Immature natural killer cell (primary cell): ENCODE measurements at regions not wholly inside any gene's neighbourhood (a gene's known extent, or its start where the extent isn't known, plus 50 kb on each side); places are given as distances from the start of the nearest gene placed in this dataset.

Experiments
- DNase-seq, 3 donors: peaks; one replicate each; pipeline ENCODE4 v3.0.0; 2022; ENCODE audit warnings: mixed read lengths in 1 of 3
- H3K27ac Mint-ChIP-seq, 6 donors: one replicate each; pipeline ENCODE4 v1.8.0; 2020; ENCODE audit warnings: mixed read lengths in 6 of 6, mild to moderate bottlenecking in 5 of 6, inconsistent platforms in 4 of 6, moderate library complexity in 3 of 6
- H3K27me3 Mint-ChIP-seq, 3 donors: one replicate each; pipeline ENCODE4 v1.8.0; 2020 to 2021; ENCODE audit warnings: low read depth in 3 of 3, mild to moderate bottlenecking in 3 of 3, mixed read lengths in 3 of 3, moderate library complexity in 3 of 3, inconsistent platforms in 1 of 3
- H3K36me3 Mint-ChIP-seq, 3 donors: one replicate each; pipeline ENCODE4 v1.8.0; 2020; ENCODE audit warnings: mixed read lengths in 3 of 3, inconsistent platforms in 2 of 3, mild to moderate bottlenecking in 2 of 3
- H3K4me1 Mint-ChIP-seq, 2 donors: one replicate each; pipeline ENCODE4 v1.8.0; 2020; ENCODE audit warnings: inconsistent platforms in 2 of 2, mild to moderate bottlenecking in 2 of 2, mixed read lengths in 2 of 2, moderate library complexity in 1 of 2
- H3K4me3 Mint-ChIP-seq, 5 donors: one replicate each; pipeline ENCODE4 v1.8.0; 2020; ENCODE audit warnings: mild to moderate bottlenecking in 5 of 5, mixed read lengths in 5 of 5, inconsistent platforms in 3 of 5, moderate library complexity in 3 of 5
- H3K9me3 Mint-ChIP-seq, 6 donors: one replicate each; pipeline ENCODE4 v1.8.0; 2020; ENCODE audit warnings: mild to moderate bottlenecking in 6 of 6, mixed read lengths in 6 of 6, inconsistent platforms in 4 of 6, moderate library complexity in 3 of 6

DNA sequence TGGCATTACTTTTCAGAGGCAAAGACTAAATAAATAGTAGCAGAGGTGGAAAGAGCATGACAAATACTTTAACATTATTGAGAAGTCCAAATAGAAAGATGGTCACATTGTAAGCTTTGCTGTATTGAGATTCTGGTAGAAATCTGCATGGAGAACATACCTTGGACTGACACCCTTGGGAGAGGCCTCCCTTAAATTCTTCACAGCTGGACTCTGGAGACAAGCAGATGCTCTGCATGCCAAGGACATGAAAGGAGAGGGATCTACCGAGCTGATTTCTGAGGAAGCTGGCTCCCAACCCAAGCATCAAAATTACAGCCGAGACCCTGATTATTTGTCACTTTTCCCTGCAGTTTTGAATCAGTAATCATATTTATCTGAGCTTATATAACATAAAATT, 212.5 kb upstream of the COL8A1 start:
- no peak for DNase-seq
- Mint-ChIP-seq H3K4me3 (no peak overlapping the region), H3K9me3 (peaks cover 0 to 11% (median under 1%) of the 10 kb centered on the region in 6 donors), H3K36me3 (no peaks in the 10 kb centered on the region), H3K27ac (no peak overlapping the region), H3K4me1 (no peaks in the 10 kb centered on the region), H3K27me3 (no peaks in the 10 kb centered on the region)

DNA sequence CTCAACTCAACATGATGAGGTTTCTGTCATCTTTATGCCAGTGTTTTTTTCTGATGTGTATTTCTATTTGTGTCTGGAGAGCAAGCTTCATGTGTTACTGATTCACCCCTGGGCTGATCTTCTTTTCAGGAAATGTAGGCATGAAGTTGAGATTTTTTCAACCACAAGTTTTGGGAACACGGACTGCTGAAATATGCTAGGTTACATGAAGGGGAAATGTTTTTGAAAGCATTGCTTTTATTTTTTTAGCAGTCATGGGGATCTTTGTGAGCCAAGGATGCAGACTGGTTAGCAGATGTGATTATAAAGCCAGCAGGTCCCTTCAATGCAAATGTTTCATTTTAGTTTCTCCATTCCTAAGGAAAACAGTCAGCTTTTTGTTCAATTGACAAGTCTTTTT, 219.3 kb upstream of the COL8A1 start:
- Mint-ChIP-seq H3K4me1 (no peaks in the 10 kb centered on the region), H3K36me3 (no peaks in the 10 kb centered on the region), H3K27me3 (no peaks in the 10 kb centered on the region), H3K9me3 (peaks cover 0 to 14% (median 7%) of the 10 kb centered on the region in 6 donors), H3K27ac (no peak overlapping the region), H3K4me3 (no peak overlapping the region)
- no peak for DNase-seq

DNA sequence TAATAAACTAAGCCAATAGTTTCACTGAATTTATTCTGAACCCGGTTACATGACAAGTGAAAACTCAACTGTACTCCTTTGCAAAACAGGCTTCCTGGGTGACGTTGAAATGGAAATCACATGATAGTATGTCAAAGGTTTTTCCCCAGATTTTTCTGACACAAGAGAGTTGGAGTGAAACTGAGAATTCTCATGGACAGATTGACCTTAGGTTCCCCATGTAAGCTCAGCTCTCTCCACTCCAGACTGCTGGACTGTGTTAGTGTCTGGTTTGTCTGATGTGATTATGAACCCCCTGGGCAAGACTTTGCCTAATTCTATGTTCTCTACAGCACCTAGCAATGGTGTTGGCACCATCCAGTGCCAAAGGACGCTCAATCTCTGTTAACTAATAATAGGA, 219.7 kb upstream of the COL8A1 start:
- Mint-ChIP-seq H3K36me3 (no peaks in the 10 kb centered on the region), H3K4me1 (no peaks in the 10 kb centered on the region), H3K4me3 (no peak overlapping the region), H3K27me3 (no peaks in the 10 kb centered on the region), H3K27ac (no peak overlapping the region), H3K9me3 (peaks cover 0 to 14% (median 6%) of the 10 kb centered on the region in 6 donors)
- DNase-seq = no peak

DNA sequence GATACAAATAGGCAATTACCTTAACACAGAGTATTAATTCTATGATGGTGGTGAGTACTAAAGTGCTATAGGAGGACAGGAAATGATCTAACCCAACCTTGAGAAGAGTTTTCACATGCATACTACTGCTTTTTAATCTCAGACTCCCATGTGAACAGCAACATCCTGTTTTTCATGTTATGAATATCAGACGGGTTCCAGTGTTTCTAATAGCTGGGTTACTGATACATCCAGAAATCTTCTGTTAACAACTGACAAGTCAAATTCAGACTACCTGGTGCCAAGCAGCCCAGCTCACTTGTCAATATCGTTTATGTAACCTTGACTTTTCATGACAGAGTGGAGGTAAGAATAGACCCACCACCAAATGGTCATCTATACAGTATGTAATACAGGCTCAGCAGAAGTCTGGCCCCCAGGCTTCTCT, 220.2 kb upstream of the COL8A1 start:
- Mint-ChIP-seq H3K27ac (no peak overlapping the region), H3K4me3 (no peak overlapping the region), H3K36me3 (no peaks in the 10 kb centered on the region)

DNA sequence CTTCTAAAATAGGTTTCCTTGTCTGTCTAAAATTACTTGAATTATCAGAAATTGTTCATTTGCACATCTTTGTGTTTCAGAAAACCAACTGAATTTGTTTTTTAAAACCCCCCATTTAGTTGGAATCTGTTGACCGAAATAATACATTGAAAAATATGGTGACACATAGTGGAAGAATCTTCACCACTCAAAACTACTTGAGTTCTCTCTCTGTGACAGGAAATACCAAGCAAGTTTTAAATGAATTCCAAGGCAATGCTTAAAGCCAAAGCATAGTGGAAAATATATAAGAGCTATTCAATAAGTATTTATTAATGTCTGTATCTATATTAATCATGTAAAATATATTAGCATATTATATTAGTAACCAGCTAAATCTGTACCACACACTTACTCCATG, 224.9 kb upstream of the COL8A1 start:
- Mint-ChIP-seq H3K4me1 (no peaks in the 10 kb centered on the region), H3K4me3 (no peak overlapping the region), H3K27ac (no peak overlapping the region), H3K9me3 (peaks cover 0 to 22% (median 8%) of the 10 kb centered on the region in 6 donors), H3K27me3 (no peaks in the 10 kb centered on the region), H3K36me3 (no peaks in the 10 kb centered on the region)
- DNase-seq = no peak

More for the DNA sequence above, 220.2 kb upstream of the COL8A1 start:
- Mint-ChIP-seq H3K27me3 (no peaks in the 10 kb centered on the region), H3K4me1 (no peaks in the 10 kb centered on the region), H3K9me3 (peaks cover 0 to 14% (median 6%) of the 10 kb centered on the region in 6 donors)
- DNase-seq = no peak

DNA sequence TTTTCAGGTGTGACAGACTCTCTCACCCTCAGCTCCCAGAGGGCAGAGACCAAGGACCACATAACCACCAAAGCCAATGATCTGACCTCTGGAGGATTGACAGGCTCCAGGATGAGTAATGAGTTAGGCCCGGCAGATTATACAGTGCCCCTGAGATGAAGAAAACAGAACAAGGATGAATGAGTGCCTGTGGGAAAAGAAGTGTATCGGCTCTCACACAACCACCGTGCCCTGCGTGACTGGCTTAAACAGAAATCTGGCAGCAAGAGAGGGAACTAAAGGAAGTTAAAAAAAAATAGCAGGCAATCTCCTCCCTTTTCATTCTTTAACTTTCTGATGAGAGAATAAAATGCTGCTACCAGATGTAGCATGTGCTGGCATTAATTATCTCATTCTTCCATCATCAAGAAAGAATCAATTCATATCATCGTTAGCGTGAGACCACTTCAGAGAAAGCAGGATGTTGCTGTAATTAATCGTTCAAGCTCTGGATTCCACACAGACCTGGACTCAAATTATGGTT, 227.5 kb upstream of the COL8A1 start:
- H3K9me3 Mint-ChIP-seq = peaks cover 0 to 34% (median 10%) of the 10 kb centered on the region in 6 donors
- H3K4me1 Mint-ChIP-seq = no peaks in the 10 kb centered on the region
- no peaks in the 10 kb centered on the region for H3K27me3 Mint-ChIP-seq
- no peak for DNase-seq
- H3K4me3 Mint-ChIP-seq = no peak overlapping the region
- H3K27ac Mint-ChIP-seq = no peak overlapping the region
- no peaks in the 10 kb centered on the region for H3K36me3 Mint-ChIP-seq

DNA sequence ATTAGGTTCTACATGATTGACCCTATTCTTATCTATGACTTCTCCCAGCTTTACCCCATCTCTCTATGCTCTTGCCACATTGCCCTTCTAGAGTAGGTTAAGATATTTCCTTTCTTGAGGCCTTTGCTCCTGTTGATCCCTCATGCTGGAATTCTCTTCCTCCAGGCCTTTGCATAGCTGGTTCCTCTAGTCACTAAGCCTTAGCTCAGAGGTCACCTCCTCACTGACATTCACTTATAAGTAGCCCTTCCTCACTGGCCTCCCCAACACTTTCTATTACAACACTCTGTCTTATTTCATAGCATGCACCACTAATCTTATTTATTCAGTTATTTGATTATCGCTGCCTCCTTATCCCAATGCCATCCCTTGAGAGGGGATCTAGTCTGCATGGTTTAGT, 228.4 kb upstream of the COL8A1 start:
- Mint-ChIP-seq H3K4me3 (no peak overlapping the region), H3K36me3 (no peaks in the 10 kb centered on the region), H3K27ac (no peak overlapping the region), H3K4me1 (no peaks in the 10 kb centered on the region), H3K27me3 (no peaks in the 10 kb centered on the region), H3K9me3 (peaks cover 0 to 35% (median 10%) of the 10 kb centered on the region in 6 donors)
- DNase-seq = no peak

DNA sequence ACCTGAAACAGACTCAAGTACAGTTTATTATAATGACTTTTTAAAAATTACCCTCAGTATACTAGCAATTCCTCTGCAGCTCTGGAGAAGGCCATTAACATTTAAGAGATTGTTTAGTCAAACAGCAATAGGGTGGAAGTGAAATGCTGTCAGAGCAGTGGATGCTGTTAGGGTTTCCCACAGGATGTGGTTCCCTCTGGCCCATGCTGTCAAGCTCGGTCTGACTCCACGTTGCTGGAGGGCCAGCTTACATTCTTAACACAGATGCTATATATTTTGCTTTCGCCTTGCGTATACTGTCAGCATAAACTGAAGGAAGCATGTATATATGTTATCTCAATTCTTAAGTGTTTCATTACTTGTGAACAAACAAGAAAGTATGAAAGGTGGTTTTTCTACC, 231.1 kb upstream of the COL8A1 start:
- Mint-ChIP-seq H3K27me3 (peaks cover 0 to 3% (median 0%) of the 10 kb centered on the region in 3 donors), H3K36me3 (no peaks in the 10 kb centered on the region), H3K4me3 (no peak overlapping the region), H3K9me3 (peaks cover 0 to 49% (median 11%) of the 10 kb centered on the region in 6 donors), H3K4me1 (no peaks in the 10 kb centered on the region), H3K27ac (no peak overlapping the region)
- no peak for DNase-seq

DNA sequence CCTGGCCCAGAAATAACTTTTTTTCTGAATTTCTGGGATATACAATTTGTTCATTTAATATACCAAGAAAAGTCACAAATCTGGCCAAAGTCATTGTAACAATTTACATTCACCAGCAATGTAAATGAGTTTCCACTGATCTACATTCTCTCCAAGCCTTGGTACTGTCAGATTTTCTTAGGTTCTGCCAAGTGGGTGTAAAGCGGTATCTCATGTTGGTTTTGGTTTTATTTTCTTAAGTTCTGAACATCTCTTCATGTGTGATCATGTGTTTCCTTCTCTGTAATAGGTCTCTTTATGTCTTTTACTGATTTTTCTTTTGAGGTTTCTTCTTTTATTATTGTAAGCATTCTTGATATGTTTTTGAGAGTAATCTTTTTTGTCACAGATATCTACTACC, 235.6 kb upstream of the COL8A1 start:
- Mint-ChIP-seq H3K4me3 (no peak overlapping the region), H3K27me3 (peaks cover 0 to 5% (median 0%) of the 10 kb centered on the region in 3 donors), H3K4me1 (no peaks in the 10 kb centered on the region), H3K36me3 (no peaks in the 10 kb centered on the region), H3K9me3 (peaks cover 7 to 45% (median 15%) of the 10 kb centered on the region in 6 donors), H3K27ac (no peak overlapping the region)
- DNase-seq = no peak

DNA sequence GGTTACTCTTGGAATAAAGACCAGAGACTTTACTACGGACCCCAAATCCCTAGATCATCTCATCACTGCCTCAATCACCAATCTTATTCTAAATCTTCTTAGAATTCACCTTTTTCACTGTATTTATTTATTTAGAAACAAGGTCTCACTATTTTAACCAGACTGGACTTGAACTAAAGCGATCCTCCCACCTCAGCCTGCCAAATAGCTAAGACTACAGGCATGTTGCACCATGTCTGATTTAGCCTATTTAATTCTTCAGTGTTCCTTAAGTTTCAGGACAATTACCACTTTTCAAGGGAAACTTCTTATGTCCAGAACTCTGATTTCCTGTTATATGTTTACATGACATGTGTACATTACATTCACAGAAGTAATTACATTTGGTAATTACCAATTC, 238.0 kb upstream of the COL8A1 start:
- H3K4me1 Mint-ChIP-seq = no peaks in the 10 kb centered on the region
- H3K4me3 Mint-ChIP-seq = no peak overlapping the region
- H3K27ac Mint-ChIP-seq = no peak overlapping the region
- peaks cover 7 to 42% (median 17%) of the 10 kb centered on the region in 6 donors for H3K9me3 Mint-ChIP-seq
- DNase-seq = no peak
- no peaks in the 10 kb centered on the region for H3K36me3 Mint-ChIP-seq
- peaks cover 0 to 5% (median 0%) of the 10 kb centered on the region in 3 donors for H3K27me3 Mint-ChIP-seq

DNA sequence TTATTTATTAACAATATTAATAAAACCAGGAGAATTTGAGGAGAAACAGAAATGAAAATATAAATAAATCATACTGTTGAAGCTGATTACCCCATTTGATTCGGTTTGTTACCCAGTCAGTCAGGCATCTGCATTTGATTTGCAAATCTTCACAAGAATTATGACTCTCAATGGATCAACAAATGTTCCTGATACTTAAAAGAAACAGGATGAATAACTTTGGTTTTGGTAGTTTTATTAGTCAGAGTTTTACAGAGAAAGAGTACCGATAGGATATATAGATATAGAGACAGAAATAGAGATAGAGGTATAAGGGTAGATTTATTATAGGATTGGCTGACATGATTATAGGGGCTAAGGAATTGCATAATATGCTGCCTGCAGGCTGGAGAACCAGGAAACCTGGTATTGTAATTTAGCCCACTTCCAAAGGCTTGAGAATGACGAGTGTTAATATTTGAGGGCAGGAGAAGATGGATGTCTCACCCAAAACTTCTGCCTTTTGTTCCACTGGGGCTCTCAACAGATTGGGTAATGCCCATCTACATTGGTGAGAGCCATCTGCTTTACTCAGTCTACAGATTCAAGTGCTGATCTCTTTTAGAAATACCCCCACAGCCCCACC, 241.6 kb upstream of the COL8A1 start:
- Mint-ChIP-seq H3K27ac (no peak overlapping the region), H3K27me3 (peaks cover 0 to 2% (median 0%) of the 10 kb centered on the region in 3 donors), H3K36me3 (no peaks in the 10 kb centered on the region), H3K9me3 (peaks cover 9 to 41% (median 20%) of the 10 kb centered on the region in 6 donors), H3K4me3 (no peak overlapping the region), H3K4me1 (no peaks in the 10 kb centered on the region)
- no peak for DNase-seq

DNA sequence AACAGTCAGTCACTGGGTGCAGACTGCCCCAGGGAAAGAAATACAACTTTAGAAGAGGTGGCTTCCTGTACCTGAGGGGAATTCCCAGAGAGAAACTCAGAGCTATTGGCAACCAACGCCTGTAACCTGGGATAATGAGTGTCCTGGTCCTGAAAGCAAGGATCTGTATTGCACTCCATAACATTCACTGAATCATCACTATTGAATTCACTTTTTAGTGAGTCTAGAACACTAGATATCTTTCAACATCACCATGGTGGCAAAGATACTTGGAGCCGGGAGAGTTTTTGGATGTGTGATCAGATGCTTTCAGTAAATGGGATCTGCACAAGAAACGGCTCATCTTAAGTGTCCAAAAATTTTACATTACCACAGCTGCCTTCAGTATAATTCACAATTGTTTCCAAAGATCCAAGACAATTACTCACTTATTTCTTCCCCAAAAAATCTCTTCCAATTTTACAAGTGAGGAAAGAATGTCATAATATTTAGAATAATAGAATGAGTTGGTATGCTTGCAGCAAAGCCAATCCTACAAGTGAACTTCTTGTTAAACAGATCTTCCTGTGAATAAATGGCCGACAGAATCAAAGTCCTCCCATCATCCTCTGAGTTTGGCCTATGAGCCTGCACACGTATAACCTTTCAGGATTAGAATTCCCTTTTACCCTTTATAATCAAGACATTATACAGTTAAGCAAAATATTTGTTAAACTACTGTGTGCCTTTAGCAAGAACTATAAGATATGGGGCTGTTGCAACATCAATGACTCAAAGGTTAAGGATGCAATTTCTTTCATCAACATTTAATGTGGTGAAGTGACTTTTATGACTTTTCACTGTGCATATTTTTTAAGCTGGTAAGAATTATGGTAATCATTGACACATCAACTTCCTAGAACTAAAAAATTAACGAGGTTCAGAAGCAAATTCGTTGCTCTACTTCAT, 243.3 kb upstream of the COL8A1 start:
- peaks cover 8 to 40% (median 18%) of the 10 kb centered on the region in 6 donors for H3K9me3 Mint-ChIP-seq
- no peak overlapping the region for H3K4me3 Mint-ChIP-seq
- H3K4me1 Mint-ChIP-seq = no peaks in the 10 kb centered on the region
- H3K27ac Mint-ChIP-seq = no peak overlapping the region
- no peaks in the 10 kb centered on the region for H3K36me3 Mint-ChIP-seq
- peaks cover 0 to 2% (median 2%) of the 10 kb centered on the region in 3 donors for H3K27me3 Mint-ChIP-seq
- no peak for DNase-seq

DNA sequence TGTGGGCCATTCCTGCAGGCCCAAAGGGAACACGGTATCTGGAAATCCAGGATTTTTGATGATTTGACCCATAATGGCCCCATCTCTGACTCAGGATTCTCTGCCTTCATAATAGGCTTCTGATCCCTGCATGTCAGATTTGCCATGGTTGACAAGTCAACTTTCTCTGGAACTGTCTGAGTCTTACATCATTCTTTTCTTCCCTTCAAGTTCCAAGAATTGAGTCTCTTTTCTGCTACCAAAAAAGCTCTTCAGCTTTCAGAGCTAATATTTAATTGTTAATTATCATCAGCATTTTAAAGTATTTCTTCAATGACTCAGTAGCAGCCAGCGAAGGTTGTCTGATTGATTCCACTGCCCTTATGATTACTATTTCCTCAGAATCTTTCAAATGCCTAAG, 244.4 kb upstream of the COL8A1 start:
- DNase-seq = no peak
- Mint-ChIP-seq H3K4me1 (no peaks in the 10 kb centered on the region), H3K9me3 (peaks cover 4 to 38% (median 12%) of the 10 kb centered on the region in 6 donors), H3K4me3 (no peak overlapping the region), H3K27me3 (peaks cover 0 to 2% (median 2%) of the 10 kb centered on the region in 3 donors), H3K27ac (no peak overlapping the region), H3K36me3 (no peaks in the 10 kb centered on the region)

DNA sequence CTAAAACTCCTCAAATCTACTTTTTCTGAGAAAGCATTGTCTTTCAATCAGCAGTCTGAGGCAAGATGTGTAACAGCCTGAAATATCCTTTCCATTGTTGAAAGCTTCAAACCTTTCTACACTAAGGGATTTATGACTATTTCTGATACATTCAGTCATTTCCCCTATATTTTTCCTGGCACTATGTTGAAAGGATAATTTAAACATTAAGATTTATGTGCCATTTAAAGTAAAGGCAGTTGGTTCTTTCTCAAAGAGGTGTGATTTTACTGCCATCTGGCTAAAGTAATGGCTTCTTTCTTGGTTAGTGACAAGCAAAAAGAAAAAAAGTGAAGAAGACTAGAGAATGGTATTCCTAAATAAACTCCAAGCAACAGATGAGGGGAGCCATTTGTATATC, 249.6 kb upstream of the COL8A1 start:
- H3K27me3 Mint-ChIP-seq = peaks cover 1 to 2% (median 2%) of the 10 kb centered on the region in 3 donors
- no peak overlapping the region for H3K4me3 Mint-ChIP-seq
- no peaks in the 10 kb centered on the region for H3K4me1 Mint-ChIP-seq
- no peak for DNase-seq
- H3K9me3 Mint-ChIP-seq = peaks cover 1 to 24% (median 7%) of the 10 kb centered on the region in 6 donors
- H3K27ac Mint-ChIP-seq = no peak overlapping the region
- H3K36me3 Mint-ChIP-seq = no peaks in the 10 kb centered on the region
